GM21576 (cell line): ENCODE measurements at regions not wholly inside any gene's neighbourhood (a gene's known extent, or its start where the extent isn't known, plus 50 kb on each side); places are given as distances from the start of the nearest gene placed in this dataset.
"Not testable (repeated sequence)": the region's sequence is repeated elsewhere in the genome, so short reads cannot be mapped to it uniquely, and the experiment has no call there.

Source experiments
- ATAC-seq: cut with Tn5 transposase; IDR thresholded peaks from one replicate; pipeline ENCODE4 v1.9.1; 2021; ENCODE audit warnings: mild to moderate bottlenecking, moderate library complexity; ENCODE audit not compliant: unreplicated experiment

- ATAC-seq: no peak
Observed at GRCh38 chr1:38677756-38678155, 181.8 kb downstream of the RRAGC start.

GRCh38 chr1:38677311-38677710 is 182.3 kb downstream of the RRAGC start:
- no peak for ATAC-seq

DNA sequence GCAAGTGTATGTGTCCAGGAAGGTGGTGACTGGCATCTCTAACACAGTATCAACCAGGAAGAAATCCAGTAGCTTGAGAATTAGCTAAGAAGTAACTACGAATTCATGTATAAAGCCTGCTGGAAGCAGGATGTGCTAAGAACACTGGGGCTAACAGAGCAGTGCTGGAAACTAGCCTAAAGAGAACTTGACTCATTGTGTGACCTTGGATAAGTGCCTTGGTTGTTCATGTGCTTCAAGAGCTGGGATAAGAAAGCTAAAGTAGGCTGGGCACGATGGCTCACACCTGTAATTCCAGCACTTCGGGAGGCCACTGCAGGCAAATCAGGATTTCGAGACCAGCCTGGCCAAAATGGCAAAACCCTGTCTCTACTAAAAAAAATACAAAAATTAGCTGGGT is 186.9 kb downstream of the RRAGC start:
- ATAC-seq: no peak

- no peak for ATAC-seq
Observed at GRCh38 chr1:38671221-38671620, 188.4 kb downstream of the RRAGC start.

DNA sequence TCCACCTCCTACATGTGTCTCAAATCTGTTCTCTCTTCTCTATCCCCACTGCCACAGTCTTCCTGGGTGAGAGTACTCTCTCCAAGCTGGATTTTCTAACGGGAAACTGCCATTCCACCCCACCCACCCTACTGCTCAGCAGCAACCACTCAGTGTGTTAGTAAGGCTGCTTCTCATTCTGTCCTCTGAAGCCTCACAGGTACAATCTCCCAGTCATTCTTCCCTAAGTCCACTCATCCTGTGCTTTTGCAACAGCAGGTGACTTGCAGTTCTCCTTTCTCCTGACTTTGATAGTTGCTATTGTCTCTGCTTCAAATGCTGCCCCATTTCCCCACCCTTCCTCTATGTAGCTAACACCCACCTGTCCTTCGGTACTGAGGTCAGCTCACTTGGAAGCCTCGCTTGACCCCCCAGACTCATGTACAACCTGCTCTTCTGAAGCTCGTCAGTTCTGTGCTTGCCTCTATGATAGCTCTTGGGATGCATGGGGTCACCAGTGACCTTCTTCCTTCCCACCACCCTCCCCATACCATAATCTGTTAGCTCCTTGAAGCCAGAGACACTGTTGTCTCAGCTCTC is 188.9 kb downstream of the RRAGC start:
- no peak for ATAC-seq

- ATAC-seq: no peak
Observed at GRCh38 chr1:38667626-38668025, 191.9 kb downstream of the RRAGC start.

DNA sequence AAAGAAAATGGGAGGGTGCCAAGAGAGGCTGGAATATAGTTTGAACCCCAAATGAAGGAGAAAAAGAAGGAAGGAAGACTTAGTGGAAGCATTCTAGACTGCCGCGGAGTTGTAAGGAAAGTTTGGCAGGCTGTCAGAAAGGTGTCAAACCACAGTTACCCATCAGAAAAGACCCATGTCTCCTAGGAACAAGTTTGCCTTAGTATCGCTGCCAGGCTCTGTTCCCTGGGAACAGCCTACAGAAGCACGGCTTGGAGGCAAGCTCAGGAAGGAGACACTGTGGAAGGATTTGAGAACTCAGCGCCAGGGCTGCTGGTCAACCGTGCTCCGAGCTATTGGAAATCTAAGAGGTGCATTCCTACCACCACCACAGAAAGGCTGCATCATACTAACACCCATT is 197.4 kb downstream of the RRAGC start:
- no peak for ATAC-seq

DNA sequence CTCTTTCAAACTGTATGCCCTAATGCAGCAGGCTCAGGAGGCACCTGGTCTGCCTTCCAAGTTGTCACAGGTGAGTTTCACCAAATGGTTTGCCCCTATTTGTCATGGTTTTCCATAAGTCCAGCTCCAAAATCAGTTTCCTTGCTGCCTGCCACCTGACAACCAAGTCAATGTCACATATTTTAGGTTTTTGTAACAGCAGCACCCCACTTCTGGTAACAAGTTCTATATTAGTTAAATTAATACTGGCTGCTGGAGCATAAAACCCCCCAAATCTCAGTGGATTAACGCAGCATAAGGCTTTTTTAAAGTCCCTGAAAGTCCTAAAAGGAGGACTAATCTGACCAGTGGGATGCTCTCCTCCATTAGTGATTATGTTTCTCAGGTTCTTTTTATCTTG is 200.7 kb downstream of the RRAGC start:
- ATAC-seq: no peak

DNA sequence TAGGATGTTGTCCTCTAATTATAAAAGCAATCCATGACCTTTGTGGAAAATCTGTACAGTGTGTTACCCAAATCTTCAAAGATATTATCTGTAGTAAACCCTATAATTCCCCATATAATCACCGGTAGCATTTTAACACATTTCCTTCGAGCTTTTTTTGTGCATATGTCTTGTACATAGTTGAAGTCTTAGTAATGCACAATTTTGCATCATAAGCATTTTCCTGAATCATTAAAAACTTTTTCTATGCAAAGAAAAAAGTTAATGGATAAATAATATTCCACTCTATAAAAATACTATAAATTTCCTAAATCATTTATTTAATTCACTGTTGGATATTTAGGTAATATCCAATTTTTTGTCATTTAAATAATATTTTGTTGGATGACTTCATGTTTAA is 201.7 kb downstream of the RRAGC start:
- ATAC-seq: no peak

GRCh38 chr1:38657207-38657840 is 202.2 kb downstream of the RRAGC start:
- no peak for ATAC-seq

- no peak for ATAC-seq
Observed at GRCh38 chr1:38656726-38657125, 202.8 kb downstream of the RRAGC start.

DNA sequence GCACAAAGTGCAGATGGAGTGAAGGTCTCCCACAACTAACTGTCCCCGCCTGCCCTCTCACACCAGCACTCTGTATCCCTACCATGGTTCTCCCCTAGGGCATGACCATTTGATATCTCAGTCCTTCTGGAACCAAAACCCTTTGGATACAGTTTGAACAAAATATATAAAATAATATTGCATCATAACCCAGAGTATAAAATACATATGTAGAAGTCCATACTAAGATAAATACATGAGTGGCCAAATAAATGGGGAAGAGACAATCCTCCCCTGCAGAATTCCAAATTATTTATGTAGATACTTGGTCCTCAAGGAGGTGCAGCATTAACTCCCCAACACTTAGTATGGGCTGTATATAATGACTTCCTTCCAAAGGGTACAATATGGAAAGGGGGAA is 207.4 kb downstream of the RRAGC start:
- no peak for ATAC-seq

DNA sequence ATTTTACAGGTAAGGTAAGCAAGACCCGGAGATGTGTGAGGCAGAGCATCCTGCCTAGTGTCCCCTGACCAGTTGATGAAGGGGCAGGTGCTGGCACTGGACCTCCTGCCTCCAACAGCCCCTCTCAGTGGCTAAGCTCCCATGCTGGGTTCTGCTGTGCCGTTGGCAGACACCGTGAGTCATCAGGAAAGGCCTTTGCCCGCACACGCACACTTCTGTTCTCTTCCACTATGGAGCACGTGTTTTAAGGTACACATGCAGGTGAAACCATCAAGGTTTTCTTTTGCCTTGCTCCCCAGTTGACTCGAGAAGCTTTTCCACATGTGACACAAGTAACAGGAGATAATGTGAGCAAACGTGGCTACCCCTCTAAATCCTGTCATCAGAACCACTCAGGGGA is 207.9 kb downstream of the RRAGC start:
- ATAC-seq: no peak

DNA sequence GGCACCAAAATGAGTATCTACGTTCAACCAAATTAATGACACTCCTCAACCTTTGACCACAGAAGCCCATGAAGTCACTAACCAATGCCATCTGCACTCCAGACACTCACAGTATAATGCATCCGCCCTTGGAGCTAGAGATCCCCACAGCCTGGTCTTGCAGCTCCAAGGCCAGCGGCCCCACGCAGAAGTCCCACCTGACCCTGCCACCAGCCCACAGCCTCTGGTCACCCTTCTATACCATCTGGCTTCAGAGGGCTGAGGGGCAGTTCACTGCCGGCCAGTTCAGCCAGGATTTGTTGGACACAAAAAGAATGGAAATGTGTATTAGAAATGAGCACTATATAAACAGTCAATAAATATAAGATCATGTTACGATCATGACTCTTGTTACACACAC is 211.2 kb downstream of the RRAGC start:
- ATAC-seq: no peak

- not testable (repeated sequence) for ATAC-seq
Observed at GRCh38 chr1:38647341-38647740, 212.2 kb downstream of the RRAGC start.

DNA sequence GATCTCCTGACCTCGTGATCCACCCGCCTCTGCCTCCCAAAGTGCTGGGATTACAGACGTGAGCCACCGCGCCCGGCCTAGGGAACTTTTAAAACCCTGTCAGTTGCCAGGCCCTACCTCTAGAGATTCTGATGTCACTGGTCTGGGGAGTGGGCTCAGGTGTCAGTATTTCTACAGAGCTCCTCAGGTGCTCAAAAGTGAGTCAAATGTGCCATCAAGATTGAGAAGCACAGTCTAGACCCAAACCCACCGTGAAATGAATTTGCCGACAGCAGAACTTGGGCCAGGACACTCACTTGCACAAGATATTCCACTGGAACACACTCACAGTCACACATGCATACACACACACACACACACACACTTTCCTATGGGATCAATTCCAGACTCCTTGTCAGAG is 215.5 kb downstream of the RRAGC start:
- no peak for ATAC-seq

GRCh38 chr1:38641661-38642060 is 217.9 kb downstream of the RRAGC start:
- no peak for ATAC-seq

GRCh38 chr1:38640371-38640770 is 219.2 kb downstream of the RRAGC start:
- no peak for ATAC-seq

GRCh38 chr1:38628241-38628640 is 231.3 kb downstream of the RRAGC start:
- no peak for ATAC-seq

GRCh38 chr1:38625939-38626338 is 233.6 kb downstream of the RRAGC start:
- no peak for ATAC-seq

- ATAC-seq: no peak
Observed at GRCh38 chr1:38624336-38625039, 235.1 kb downstream of the RRAGC start.

DNA sequence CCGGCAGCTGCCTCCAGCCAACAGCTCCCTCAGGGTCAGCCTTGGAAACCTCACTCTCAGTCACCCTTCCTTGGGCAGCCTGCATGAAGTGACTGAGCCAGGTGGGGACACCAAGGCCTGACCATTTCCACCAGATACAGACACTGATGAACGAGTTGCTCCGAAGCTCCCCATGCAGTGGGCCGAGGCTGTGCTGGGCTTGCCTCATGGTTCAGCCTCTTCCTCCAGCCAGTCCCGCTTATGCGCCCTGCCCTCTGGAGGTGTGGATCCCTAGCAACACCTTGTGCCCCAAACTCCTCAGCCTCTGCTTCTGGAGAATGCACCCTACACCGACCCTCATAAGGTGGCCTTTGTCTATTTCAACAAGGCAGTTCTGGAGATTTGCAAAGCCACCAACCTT is 236.0 kb downstream of the RRAGC start:
- no peak for ATAC-seq
